K562 (cell line): ENCODE measurements at regions not wholly inside any gene's neighbourhood (a gene's known extent, or its start where the extent isn't known, plus 50 kb on each side); places are given as distances from the start of the nearest gene placed in this dataset.

ENCODE experiments used
- ATAC-seq: fragments of 200-7000 bp; cut with Tn5 transposase; 3 replicates; pipeline ENCODE4 v1.9.1; 2020; ENCODE audit warnings: moderate library complexity
- BruUV-seq: library from RNA; stranded (reverse); fragments of 400-500 nt; replicated peaks from 2 replicates; lab custom pipeline; 2021; lab: Mats Ljungman, UMichigan
- CTCF ChIA-PET: fragments of 300-600 bp; formaldehyde crosslinking; extraction: SDS; loops from one replicate; lab custom pipeline; 2021; ENCODE audit warnings: low intra/inter-chr PET ratio; lab: Yijun Ruan, JAX
- POLR2A ChIA-PET: fragments of 300-600, 350-650 bp; sonication (Branson Sonifier 250); formaldehyde crosslinking; extraction: SDS; loops from one replicate; lab custom pipeline; 2021; ENCODE audit warnings: antibody characterized with exemption, inconsistent platforms; lab: Yijun Ruan, JAX
- DNase-seq, 4 experiments: peaks; one replicate each; pipeline versions ENCODE4 v3.0.0 to v3.0.0-alpha.2; 2011 to 2018; ENCODE audit warnings: low spot score in 3 of 4, mixed read lengths in 3 of 4; ENCODE audit errors: extremely low read depth in 1 of 4
- FAIRE-seq: peaks from 2 replicates; lab custom pipeline; 2011; peaks lifted over from hg19 to GRCh38; lab: Jason Lieb, UNC
- H2AFZ ChIP-seq: 2 replicates; pipeline ENCODE4 v1.6.0; 2011; ENCODE audit warnings: low read depth, low read length, control low read depth, inconsistent platforms
- H3K27ac ChIP-seq: fragments of 200-600 bp; 3 replicates; pipeline ENCODE4 v1.8.0; 2011; ENCODE audit warnings: low read depth, mild to moderate bottlenecking, control low read depth, inconsistent platforms, low read length, moderate library complexity, mixed read lengths; ENCODE audit errors: extremely low read depth
- H3K27me3 ChIP-seq, 2 experiments: fragments of 300-600 bp in 1 of 2; 2 replicates in 1 of 2; 3 replicates in 1 of 2; pipeline versions ENCODE4 v1.6.0 to v1.8.0; 2011; ENCODE audit warnings: inconsistent platforms in 2 of 2, low read length in 2 of 2, mild to moderate bottlenecking in 1 of 2, mixed read lengths in 1 of 2, moderate library complexity in 1 of 2; ENCODE audit not compliant: control insufficient read depth in 2 of 2, insufficient read depth in 2 of 2
- H3K36me3 ChIP-seq: fragments of 300-600 bp; 3 replicates; pipeline ENCODE4 v1.8.0; 2011; ENCODE audit warnings: mild to moderate bottlenecking, low read length, inconsistent platforms; ENCODE audit not compliant: control insufficient read depth, insufficient read depth
- H3K4me1 ChIP-seq, 2 experiments: fragments of 200-600 bp in 1 of 2; replicated peaks in 1 of 2; 2 replicates in 1 of 2; 3 replicates in 1 of 2; pipeline versions ENCODE4 v1.5.1 to v1.8.0; 2011; ENCODE audit warnings: inconsistent platforms in 2 of 2, low read length in 2 of 2, mild to moderate bottlenecking in 1 of 2, mixed read lengths in 1 of 2, moderate library complexity in 1 of 2; ENCODE audit not compliant: control insufficient read depth in 2 of 2, insufficient read depth in 2 of 2
- H3K4me2 ChIP-seq: 2 replicates; pipeline ENCODE4 v1.6.1; 2011; ENCODE audit warnings: low read length, control low read depth, inconsistent platforms, mixed read lengths; ENCODE audit not compliant: insufficient read depth
- H3K4me3 ChIP-seq: fragments of 200-600 bp; sonication (generic), shearing (Covaris generic); 2 replicates; pipeline ENCODE4 v1.5.1; 2016; ENCODE audit warnings: control low read depth, inconsistent platforms
- H3K79me2 ChIP-seq: fragments of 200-600 bp; 3 replicates; pipeline ENCODE4 v1.8.0; 2011; ENCODE audit warnings: low read length, inconsistent platforms; ENCODE audit not compliant: control insufficient read depth, insufficient read depth
- H3K9ac ChIP-seq, 2 experiments: 2 replicates each; pipeline versions ENCODE4 v1.6.0 to v1.6.1; 2011; ENCODE audit warnings: low read depth in 2 of 2, low read length in 2 of 2, control low read depth in 1 of 2, inconsistent platforms in 1 of 2, mild to moderate bottlenecking in 1 of 2, mixed read lengths in 1 of 2; ENCODE audit not compliant: insufficient read depth in 1 of 2
- H3K9me1 ChIP-seq: one replicate; pipeline ENCODE4 v1.6.0; 2011; ENCODE audit warnings: inconsistent platforms, mild to moderate bottlenecking, low read length, moderate library complexity; ENCODE audit not compliant: control insufficient read depth, insufficient read depth
- H3K9me3 ChIP-seq: replicated peaks from 2 replicates; pipeline ENCODE4 v1.5.1; 2011; ENCODE audit warnings: low read depth, low read length, inconsistent platforms; ENCODE audit not compliant: control insufficient read depth, insufficient read depth
- H4K20me1 ChIP-seq: replicated peaks from 2 replicates; pipeline ENCODE4 v1.6.1; 2011; ENCODE audit warnings: low read length, inconsistent platforms, mixed read lengths; ENCODE audit not compliant: control insufficient read depth, insufficient read depth
- ADNP ChIP-seq: fragments of 200-800 bp; sonication (Bioruptor generic); IDR thresholded peaks from 2 replicates; pipeline ENCODE4 v1.6.1; 2016; ENCODE audit warnings: missing genetic modification characterization, missing compliant biosample characterization
- BMI1 ChIP-seq: fragments of 150-350 bp; IDR thresholded peaks from 2 replicates; pipeline ENCODE4 v1.6.1; 2014; ENCODE audit warnings: low read length
- CSDE1 ChIP-seq, 2 experiments: fragments of 450-650 bp; IDR thresholded peaks; 2 replicates each; pipeline ENCODE4 v1.6.1; 2016; ENCODE audit warnings: mild to moderate bottlenecking in 1 of 2
- E2F6 ChIP-seq, 2 experiments: IDR thresholded peaks; 2 replicates each; pipeline ENCODE4 v1.6.1; 2011; ENCODE audit warnings: borderline replicate concordance in 1 of 2, control low read depth in 1 of 2, low read depth in 1 of 2, low read length in 1 of 2, mild to moderate bottlenecking in 1 of 2, mixed read lengths in 1 of 2, moderate library complexity in 1 of 2; ENCODE audit not compliant: insufficient read depth in 1 of 2, insufficient read length in 1 of 2, poor library complexity in 1 of 2, severe bottlenecking in 1 of 2; ENCODE audit errors: extremely low read depth in 1 of 2
- EZH2 ChIP-seq: IDR thresholded peaks from 2 replicates; pipeline ENCODE4 v1.6.1; 2012; ENCODE audit warnings: low read depth, mild to moderate bottlenecking, inconsistent platforms, low read length, borderline replicate concordance
- FOXJ2 ChIP-seq: fragments of 200-800 bp; sonication (Bioruptor generic); IDR thresholded peaks from 2 replicates; pipeline ENCODE4 v1.6.1; 2016; ENCODE audit warnings: missing genetic modification characterization, missing compliant biosample characterization
- FOXP4 ChIP-seq: sonication (generic); formaldehyde crosslinking; IDR thresholded peaks from 2 replicates; pipeline ENCODE4 v1.8.0; 2022; ENCODE audit warnings: mild to moderate bottlenecking, missing genetic modification reagents, borderline replicate concordance
- HLTF ChIP-seq: fragments of 450-650 bp; IDR thresholded peaks from 2 replicates; pipeline ENCODE4 v1.6.1; 2016
- MAFG ChIP-seq: fragments of 450-650 bp; conservative IDR thresholded peaks from 2 replicates; pipeline ENCODE4 v1.6.1; 2016; ENCODE audit warnings: missing genetic modification characterization, missing compliant biosample characterization
- MAZ ChIP-seq, 2 experiments: fragments of 450-650 bp in 1 of 2; sonication (generic) in 1 of 2; formaldehyde crosslinking; IDR thresholded peaks in 1 of 2; conservative IDR thresholded peaks in 1 of 2; 2 replicates each; pipeline versions ENCODE4 v1.4.0 to v1.5.0; 2020; ENCODE audit warnings: mild to moderate bottlenecking in 1 of 2, missing genetic modification reagents in 1 of 2
- POLR2AphosphoS2 ChIP-seq: IDR thresholded peaks from 2 replicates; pipeline ENCODE4 v1.6.1; 2012; ENCODE audit warnings: low read length, improper control_type of control experiment
- RBM17 ChIP-seq: fragments of 200-400 bp; formaldehyde crosslinking; IDR thresholded peaks from 2 replicates; pipeline ENCODE4 v1.6.1; 2017; ENCODE audit warnings: low read depth, mild to moderate bottlenecking, low read length, borderline replicate concordance
- STAT5B ChIP-seq: fragments of 250-450 bp; sonication (Bioruptor Pico); IDR thresholded peaks from 2 replicates; pipeline ENCODE4 v1.8.0; 2021; ENCODE audit warnings: mild to moderate bottlenecking, inconsistent platforms
- TAF7 ChIP-seq: fragments of 450-650 bp; IDR thresholded peaks from 2 replicates; pipeline ENCODE4 v1.6.1; 2016; ENCODE audit warnings: missing genetic modification characterization, missing compliant biosample characterization
- TRIM24 ChIP-seq, 2 experiments: fragments of 450-650 bp; IDR thresholded peaks; 2 replicates each; pipeline ENCODE4 v1.6.1; 2016
- XRCC4 ChIP-seq: IDR thresholded peaks from one replicate; pipeline ENCODE4 v1.6.1; 2011; ENCODE audit not compliant: insufficient read depth, insufficient read length; ENCODE audit errors: extremely low read depth
- ZNF75A ChIP-seq: fragments of 450-650 bp; formaldehyde crosslinking; IDR thresholded peaks from 2 replicates; pipeline ENCODE4 v1.4.0; 2020; ENCODE audit warnings: mild to moderate bottlenecking
- WGBS: fragments of 100-300 bp; shearing (Covaris generic); methylation state at CpG from one replicate; pipeline ENCODE4 v1.1.6; 2016; ENCODE audit warnings: low coverage, mixed read lengths; ENCODE audit not compliant: insufficient coverage; ENCODE audit errors: missing lambda C conversion rate; 5-methylcytosine and 5-hydroxymethylcytosine counted together
- in situ Hi-C: fragments of 300-500 bp; cut with MboI; formaldehyde crosslinking; loops from 4 replicates; pipeline ENCODE4 v1.15.0; 2018; ENCODE audit warnings: inconsistent platforms, mixed read lengths
- intact Hi-C: fragments of 100-400 bp; cut with micrococcal nuclease; formaldehyde crosslinking; loops from 2 replicates; pipeline ENCODE4 v1.14.2; 2022

- Histone ChIP-seq H3K4me2 (no peak overlapping the region), H3K36me3 (no peaks in the 10 kb centered on the region), H2AFZ (no peak overlapping the region), H3K4me3 (no peak overlapping the region), H3K9me1 (no peaks in the 10 kb centered on the region), H3K9ac (no peak overlapping the region), H3K27ac (no peak overlapping the region), H3K79me2 (no peaks in the 10 kb centered on the region), H3K4me1 (no peaks in the 10 kb centered on the region), H3K9me3 (no peaks in the 10 kb centered on the region), H4K20me1 (no peaks in the 10 kb centered on the region), H3K27me3 (no peaks in the 10 kb centered on the region; a peak in 1 of 5 replicates)
- TF ChIP-seq ZNF75A (CRISPR knock-in tag) (no peak), MAFG (tag) (no peak), RBM17 (no peak), ADNP (no peak), FOXJ2 (tag) (no peak), BMI1 (no peak), POLR2AphosphoS2 (no peak), HLTF (no peak), FOXP4 (CRISPR knock-in tag) (no peak), XRCC4 (no peak), MAZ (CRISPR knock-in tag; conservative IDR thresholded peaks at IDR 0.05 in 1 of 2, IDR thresholded peaks at IDR 0.05 in 1 of 2) (no peak), E2F6 (IDR thresholded peaks at IDR 0.05; ENCODE audit: borderline replicate concordance in 1 of 2, extremely low read depth in 1 of 2, insufficient read depth in 1 of 2, insufficient read length in 1 of 2, low read depth in 1 of 2, low read length in 1 of 2, poor library complexity in 1 of 2, severe bottlenecking in 1 of 2) (no peak), EZH2 (no peak), CSDE1 (IDR thresholded peaks at IDR 0.05) (no peak), STAT5B (CRISPR knock-in tag) (no peak), TRIM24 (IDR thresholded peaks at IDR 0.05) (no peak), TAF7 (no peak)
- ChIA-PET CTCF (no interaction called here), POLR2A (no interaction called here)
- 0% methylated on average over 5 of the region's 5 CpGs for WGBS
- intact Hi-C loops: no loop called here
- no TSS peak for BruUV-seq
- in situ Hi-C loops: no loop called here
- ATAC-seq: no peak
- DNase-seq: no peak
- FAIRE-seq: no peak
Measured at GRCh38 chr16:73159296-73159695, 111.4 kb upstream of the ZFHX3 start.
